ENCODE measurements at regions not wholly inside any gene's neighbourhood (a gene's known extent, or its start where the extent isn't known, plus 50 kb on each side); places are given as distances from the start of the nearest gene placed in this dataset.

DNA sequence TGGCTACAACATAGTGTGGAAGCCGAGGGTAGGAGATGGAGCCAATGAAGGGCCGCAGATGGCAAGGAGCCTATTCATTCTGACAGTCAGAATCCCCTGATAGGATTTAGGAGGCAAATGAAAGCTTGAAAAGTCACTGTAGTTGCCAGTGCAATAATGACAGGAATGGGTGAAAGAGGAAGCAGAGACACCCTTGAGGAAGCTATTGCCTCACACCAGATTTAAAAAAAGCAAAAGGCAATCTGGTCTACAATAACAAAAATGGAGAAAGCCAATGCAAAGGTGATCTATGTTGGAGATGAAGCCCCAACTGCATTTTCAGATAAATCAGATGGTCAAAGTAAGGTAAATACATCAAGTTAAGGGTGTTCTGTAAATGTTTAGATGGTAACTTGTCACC lies 158.5 kb downstream of the TUBA3C start:
- Histone ChIP-seq H3K36me3 (ENCODE audit: insufficient read depth, low read length) (no peaks in the 10 kb centered on the region), H3K4me1 (ENCODE audit: insufficient read depth, low read length, poor library complexity, severe bottlenecking) (no peaks in the 10 kb centered on the region), H3K9me3 (ENCODE audit: low read length) (no peaks in the 10 kb centered on the region), H3K4me2 (ENCODE audit: low read length) (no peak overlapping the region), H3K79me2 (ENCODE audit: insufficient read depth, low read depth, low read length) (no peaks in the 10 kb centered on the region), H3K27ac (ENCODE audit: low read depth, low read length, poor library complexity, severe bottlenecking) (no peak overlapping the region), H3K9me2 (ENCODE audit: insufficient read depth, low read length) (no peaks in the 10 kb centered on the region), H4K20me1 (ENCODE audit: insufficient read depth, low read length) (no peaks in the 10 kb centered on the region), H3K4me3 (ENCODE audit: low read depth, low read length, poor library complexity, severe bottlenecking) (no peak overlapping the region), H2AFZ (ENCODE audit: low read length) (no peak overlapping the region)
- DNase-seq (ENCODE audit: low spot score) = no peak
- no peak for TF ChIP-seq EZH2phosphoT487 (IDR thresholded peaks at IDR 0.05; ENCODE audit: borderline replicate concordance, low read depth, low read length)
- TF ChIP-seq, protein P1, sequence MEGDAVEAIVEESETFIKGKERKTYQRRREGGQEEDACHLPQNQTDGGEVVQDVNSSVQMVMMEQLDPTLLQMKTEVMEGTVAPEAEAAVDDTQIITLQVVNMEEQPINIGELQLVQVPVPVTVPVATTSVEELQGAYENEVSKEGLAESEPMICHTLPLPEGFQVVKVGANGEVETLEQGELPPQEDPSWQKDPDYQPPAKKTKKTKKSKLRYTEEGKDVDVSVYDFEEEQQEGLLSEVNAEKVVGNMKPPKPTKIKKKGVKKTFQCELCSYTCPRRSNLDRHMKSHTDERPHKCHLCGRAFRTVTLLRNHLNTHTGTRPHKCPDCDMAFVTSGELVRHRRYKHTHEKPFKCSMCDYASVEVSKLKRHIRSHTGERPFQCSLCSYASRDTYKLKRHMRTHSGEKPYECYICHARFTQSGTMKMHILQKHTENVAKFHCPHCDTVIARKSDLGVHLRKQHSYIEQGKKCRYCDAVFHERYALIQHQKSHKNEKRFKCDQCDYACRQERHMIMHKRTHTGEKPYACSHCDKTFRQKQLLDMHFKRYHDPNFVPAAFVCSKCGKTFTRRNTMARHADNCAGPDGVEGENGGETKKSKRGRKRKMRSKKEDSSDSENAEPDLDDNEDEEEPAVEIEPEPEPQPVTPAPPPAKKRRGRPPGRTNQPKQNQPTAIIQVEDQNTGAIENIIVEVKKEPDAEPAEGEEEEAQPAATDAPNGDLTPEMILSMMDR (conservative IDR thresholded peaks at IDR 0.05; ENCODE audit: low read length) = no peak
- POLR2A ChIA-PET = interaction anchor here (1.0 kb wide), 1 partner anchor 21 kb away, joined by 3 read pairs; no protein-coding TSS in a partner anchor
- CTCF ChIA-PET (ENCODE audit: unreplicated experiment) = no interaction called here
- BruUV-seq (replicated peaks) = no TSS peak
- intact Hi-C loops (cut with micrococcal nuclease; ENCODE audit: unreplicated experiment) = no loop called here

DNA sequence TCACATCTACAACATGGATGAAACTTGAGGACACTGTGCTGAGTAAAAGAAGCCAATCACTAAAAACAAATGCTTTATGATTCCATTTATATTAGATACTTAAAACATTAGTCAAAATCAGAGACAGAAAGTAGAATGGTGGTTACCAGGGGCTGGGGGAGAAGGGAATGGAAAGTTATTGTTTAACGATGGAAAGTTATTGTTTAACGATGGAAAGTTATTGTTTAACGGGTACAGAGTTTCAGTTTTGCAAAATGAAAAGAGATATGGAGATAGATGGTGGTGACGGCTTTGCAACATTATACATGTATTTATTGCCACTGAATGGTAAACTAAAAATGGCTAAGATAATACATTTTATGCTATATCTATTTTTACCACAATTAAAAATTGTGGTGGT lies 160.6 kb downstream of the TUBA3C start:
- Histone ChIP-seq H2AFZ (ENCODE audit: low read length) (no peak overlapping the region), H3K4me2 (ENCODE audit: low read length) (no peak overlapping the region), H3K27ac (ENCODE audit: low read depth, low read length, poor library complexity, severe bottlenecking) (no peak overlapping the region), H3K36me3 (ENCODE audit: insufficient read depth, low read length) (no peaks in the 10 kb centered on the region), H3K9me2 (ENCODE audit: insufficient read depth, low read length) (no peaks in the 10 kb centered on the region), H3K9me3 (ENCODE audit: low read length) (no peaks in the 10 kb centered on the region), H3K4me1 (ENCODE audit: insufficient read depth, low read length, poor library complexity, severe bottlenecking) (no peaks in the 10 kb centered on the region), H4K20me1 (ENCODE audit: insufficient read depth, low read length) (no peaks in the 10 kb centered on the region), H3K4me3 (ENCODE audit: low read depth, low read length, poor library complexity, severe bottlenecking) (no peak overlapping the region), H3K79me2 (ENCODE audit: insufficient read depth, low read depth, low read length) (no peaks in the 10 kb centered on the region)
- DNase-seq (ENCODE audit: low spot score) = no peak
- POLR2A ChIA-PET = no interaction called here
- intact Hi-C loops (cut with micrococcal nuclease; ENCODE audit: unreplicated experiment) = no loop called here
- TF ChIP-seq EZH2phosphoT487 (IDR thresholded peaks at IDR 0.05; ENCODE audit: borderline replicate concordance, low read depth, low read length) = no peak
- TF ChIP-seq, protein P1 (conservative IDR thresholded peaks at IDR 0.05; ENCODE audit: low read length) = no peak
- CTCF ChIA-PET (ENCODE audit: unreplicated experiment) = no interaction called here
- BruUV-seq (replicated peaks) = no TSS peak

DNA sequence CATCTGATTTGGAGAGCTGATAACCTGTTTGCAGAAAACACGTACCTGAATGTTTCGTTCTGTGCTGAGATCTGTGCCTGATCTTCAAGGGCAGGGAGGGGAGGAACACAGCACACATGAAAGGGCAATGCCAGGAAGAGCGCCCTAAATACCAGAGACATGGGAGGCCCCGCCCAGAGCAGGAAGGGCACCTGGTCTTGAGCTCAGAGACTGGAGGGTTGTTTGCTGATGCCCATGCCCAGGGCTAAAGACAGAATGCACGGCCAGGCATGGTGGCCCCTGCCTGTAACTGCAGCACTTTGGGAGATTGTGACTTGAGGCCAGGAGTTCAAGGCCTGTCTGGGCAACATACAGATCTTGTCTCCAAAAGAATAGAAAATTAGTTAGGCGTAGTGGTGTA lies 183.2 kb downstream of the TUBA3C start:
- Histone ChIP-seq H4K20me1 (ENCODE audit: insufficient read depth, low read length) (no peaks in the 10 kb centered on the region), H3K4me1 (ENCODE audit: insufficient read depth, low read length, poor library complexity, severe bottlenecking) (no peaks in the 10 kb centered on the region), H3K4me3 (ENCODE audit: low read depth, low read length, poor library complexity, severe bottlenecking) (no peak overlapping the region), H3K36me3 (ENCODE audit: insufficient read depth, low read length) (no peaks in the 10 kb centered on the region), H2AFZ (ENCODE audit: low read length) (no peak overlapping the region), H3K27ac (ENCODE audit: low read depth, low read length, poor library complexity, severe bottlenecking) (no peak overlapping the region), H3K79me2 (ENCODE audit: insufficient read depth, low read depth, low read length) (no peaks in the 10 kb centered on the region), H3K9me2 (ENCODE audit: insufficient read depth, low read length) (no peaks in the 10 kb centered on the region), H3K9me3 (ENCODE audit: low read length) (no peaks in the 10 kb centered on the region), H3K4me2 (ENCODE audit: low read length) (no peak overlapping the region)
- ChIA-PET CTCF (ENCODE audit: unreplicated experiment) (no interaction called here), POLR2A (no interaction called here)
- DNase-seq (ENCODE audit: low spot score) = no peak
- TF ChIP-seq EZH2phosphoT487 (IDR thresholded peaks at IDR 0.05; ENCODE audit: borderline replicate concordance, low read depth, low read length) = no peak
- TF ChIP-seq, protein P1 (conservative IDR thresholded peaks at IDR 0.05; ENCODE audit: low read length) = no peak
- intact Hi-C loops (cut with micrococcal nuclease; ENCODE audit: unreplicated experiment) = no loop called here
- no TSS peak for BruUV-seq (replicated peaks)

All from OCI-LY7 (cell line).